ENCODE measurements at regions not wholly inside any gene's neighbourhood (a gene's known extent, or its start where the extent isn't known, plus 50 kb on each side); places are given as distances from the start of the nearest gene placed in this dataset.
"Not testable (repeated sequence)": the region's sequence is repeated elsewhere in the genome, so short reads cannot be mapped to it uniquely, and the experiment has no call there.

DNA sequence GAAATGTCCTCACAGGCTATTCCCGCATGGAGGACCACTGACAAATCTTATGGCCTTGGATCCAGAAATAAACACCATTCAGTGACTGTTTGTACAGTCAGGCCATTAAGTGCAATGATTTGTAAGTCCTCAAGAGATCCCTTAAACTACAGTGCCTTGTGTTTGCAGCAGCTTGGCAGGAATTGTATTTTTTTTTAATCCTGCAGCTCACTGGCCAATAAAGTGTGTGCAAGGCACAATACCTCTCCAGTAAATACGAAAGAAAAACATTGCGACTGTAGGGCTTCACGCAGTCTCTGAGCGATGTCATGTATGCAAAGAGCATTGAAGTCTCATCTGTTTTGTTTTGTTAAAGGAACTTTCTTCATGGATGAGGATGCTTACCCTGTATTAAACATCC lies 74.2 kb upstream of the TUSC1 start:
- Histone ChIP-seq H3K27ac (ENCODE audit: insufficient read depth in 1 of 2, low read depth in 1 of 2, low read length in 2 of 2, poor library complexity in 1 of 2, severe bottlenecking in 2 of 2) (no peak overlapping the region), H3K4me3 (ENCODE audit: control insufficient read depth in 1 of 7, extremely low read depth in 1 of 7, insufficient read depth in 4 of 7, low read depth in 2 of 7, low read length in 6 of 7) (no peak overlapping the region), H3K27me3 (replicated peaks in 2 of 5; ENCODE audit: control insufficient read depth in 4 of 5, insufficient read depth in 5 of 5, low read length in 4 of 5) (no peaks in the 10 kb centered on the region), H3K4me1 (ENCODE audit: control extremely low read depth in 1 of 4, control insufficient read depth in 4 of 4, insufficient read depth in 4 of 4, low read length in 3 of 4) (no peaks in the 10 kb centered on the region), H3K9me3 (ENCODE audit: control extremely low read depth in 1 of 5, control insufficient read depth in 4 of 5, insufficient read depth in 2 of 5, low read depth in 1 of 5, low read length in 4 of 5) (no peaks in the 10 kb centered on the region), H3K36me3 (ENCODE audit: control insufficient read depth in 4 of 4, insufficient read depth in 4 of 4, low read length in 3 of 4) (no peaks in the 10 kb centered on the region)
- ChIA-PET POLR2A (no interaction called here), CTCF (no interaction called here)
- no peak for DNase-seq
- 100% methylated on average over 5 of the region's 5 CpGs for WGBS (ENCODE audit: insufficient coverage)

DNA sequence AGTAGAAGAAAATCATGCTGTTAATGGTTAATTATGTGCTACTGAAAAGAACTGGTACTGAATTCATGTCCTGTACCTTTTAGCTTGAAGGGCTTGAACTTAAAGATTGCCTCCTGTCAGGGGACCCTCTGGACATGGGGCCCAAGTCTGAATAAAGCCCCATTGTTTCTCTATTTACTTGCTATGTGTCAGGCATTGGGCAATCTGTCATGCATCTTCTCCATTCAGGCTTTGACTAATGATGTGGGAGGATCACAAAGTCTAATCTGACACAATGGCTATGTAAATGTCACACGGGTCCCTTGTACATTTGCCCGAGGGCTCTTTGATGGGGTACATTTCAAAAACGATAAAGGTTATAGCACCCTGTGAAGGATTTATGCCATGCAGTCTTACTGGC lies 64.0 kb upstream of the TUSC1 start:
- WGBS (ENCODE audit: insufficient coverage), result 90% methylated on average over 3 of the region's 3 CpGs
- DNase-seq, result no peak

DNA sequence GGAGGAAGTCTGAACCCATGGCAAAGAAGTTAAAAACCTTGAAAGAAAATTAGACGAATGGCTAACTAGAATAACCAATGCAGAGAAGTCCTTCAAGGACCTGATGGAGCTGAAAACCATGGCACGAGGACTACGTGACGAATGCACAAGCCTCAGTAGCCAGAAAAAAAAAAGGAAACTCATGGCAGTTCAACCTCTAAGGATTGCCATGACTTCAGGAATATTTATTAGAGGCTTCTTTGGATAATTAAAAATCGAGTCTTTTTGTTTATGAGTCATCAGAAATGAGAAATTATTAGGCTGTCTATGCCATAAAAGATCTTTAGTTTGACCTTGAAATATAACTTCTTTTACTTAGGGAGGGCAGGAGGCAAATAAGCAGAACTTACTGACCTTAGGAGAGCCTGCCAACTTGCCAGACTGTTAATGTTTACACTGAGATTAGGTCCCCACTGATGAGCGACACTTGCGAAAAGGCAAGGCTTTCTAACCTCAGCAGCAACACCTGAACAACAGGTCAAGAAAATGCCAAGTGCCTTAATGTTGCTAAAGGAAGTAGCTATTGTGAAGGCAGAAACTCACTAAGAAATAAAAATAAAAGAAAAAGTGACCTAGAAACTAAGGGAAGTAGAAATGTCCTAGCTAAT lies 55.2 kb upstream of the TUSC1 start:
- WGBS (ENCODE audit: insufficient coverage), result 97% methylated on average over 7 of the region's 7 CpGs
- ChIA-PET CTCF (no interaction called here), POLR2A (no interaction called here)
- H3K9me3 ChIP-seq (ENCODE audit: control extremely low read depth in 1 of 5, control insufficient read depth in 4 of 5, insufficient read depth in 2 of 5, low read depth in 1 of 5, low read length in 4 of 5), result peaks cover 0 to 1% (median 0%) of the 10 kb centered on the region in 5 experiments
- H3K36me3 ChIP-seq (ENCODE audit: control insufficient read depth in 4 of 4, insufficient read depth in 4 of 4, low read length in 3 of 4), result no peaks in the 10 kb centered on the region
- no peak overlapping the region for H3K27ac ChIP-seq (ENCODE audit: insufficient read depth in 1 of 2, low read depth in 1 of 2, low read length in 2 of 2, poor library complexity in 1 of 2, severe bottlenecking in 2 of 2)
- no peak for DNase-seq
- H3K4me3 ChIP-seq (ENCODE audit: control insufficient read depth in 1 of 7, extremely low read depth in 1 of 7, insufficient read depth in 4 of 7, low read depth in 2 of 7, low read length in 6 of 7), result no peak overlapping the region
- no peaks in the 10 kb centered on the region for H3K4me1 ChIP-seq (ENCODE audit: control extremely low read depth in 1 of 4, control insufficient read depth in 4 of 4, insufficient read depth in 4 of 4, low read length in 3 of 4)
- H3K27me3 ChIP-seq (replicated peaks in 2 of 5; ENCODE audit: control insufficient read depth in 4 of 5, insufficient read depth in 5 of 5, low read length in 4 of 5), result no peaks in the 10 kb centered on the region

More for the DNA sequence above, 64.0 kb upstream of the TUSC1 start:
- no peak overlapping the region for H3K27ac ChIP-seq (ENCODE audit: insufficient read depth in 1 of 2, low read depth in 1 of 2, low read length in 2 of 2, poor library complexity in 1 of 2, severe bottlenecking in 2 of 2)
- H3K27me3 ChIP-seq (replicated peaks in 2 of 5; ENCODE audit: control insufficient read depth in 4 of 5, insufficient read depth in 5 of 5, low read length in 4 of 5), result no peaks in the 10 kb centered on the region
- POLR2A ChIA-PET, result interaction anchor here (0.7 kb wide), 1 partner anchor 1622 kb away, joined by 5 read pairs; no protein-coding TSS in a partner anchor
- no peaks in the 10 kb centered on the region for H3K36me3 ChIP-seq (ENCODE audit: control insufficient read depth in 4 of 4, insufficient read depth in 4 of 4, low read length in 3 of 4)
- H3K4me1 ChIP-seq (ENCODE audit: control extremely low read depth in 1 of 4, control insufficient read depth in 4 of 4, insufficient read depth in 4 of 4, low read length in 3 of 4), result no peaks in the 10 kb centered on the region
- CTCF ChIA-PET, result no interaction called here
- no peaks in the 10 kb centered on the region for H3K9me3 ChIP-seq (ENCODE audit: control extremely low read depth in 1 of 5, control insufficient read depth in 4 of 5, insufficient read depth in 2 of 5, low read depth in 1 of 5, low read length in 4 of 5)
- no peak overlapping the region for H3K4me3 ChIP-seq (ENCODE audit: control insufficient read depth in 1 of 7, extremely low read depth in 1 of 7, insufficient read depth in 4 of 7, low read depth in 2 of 7, low read length in 6 of 7)

DNA sequence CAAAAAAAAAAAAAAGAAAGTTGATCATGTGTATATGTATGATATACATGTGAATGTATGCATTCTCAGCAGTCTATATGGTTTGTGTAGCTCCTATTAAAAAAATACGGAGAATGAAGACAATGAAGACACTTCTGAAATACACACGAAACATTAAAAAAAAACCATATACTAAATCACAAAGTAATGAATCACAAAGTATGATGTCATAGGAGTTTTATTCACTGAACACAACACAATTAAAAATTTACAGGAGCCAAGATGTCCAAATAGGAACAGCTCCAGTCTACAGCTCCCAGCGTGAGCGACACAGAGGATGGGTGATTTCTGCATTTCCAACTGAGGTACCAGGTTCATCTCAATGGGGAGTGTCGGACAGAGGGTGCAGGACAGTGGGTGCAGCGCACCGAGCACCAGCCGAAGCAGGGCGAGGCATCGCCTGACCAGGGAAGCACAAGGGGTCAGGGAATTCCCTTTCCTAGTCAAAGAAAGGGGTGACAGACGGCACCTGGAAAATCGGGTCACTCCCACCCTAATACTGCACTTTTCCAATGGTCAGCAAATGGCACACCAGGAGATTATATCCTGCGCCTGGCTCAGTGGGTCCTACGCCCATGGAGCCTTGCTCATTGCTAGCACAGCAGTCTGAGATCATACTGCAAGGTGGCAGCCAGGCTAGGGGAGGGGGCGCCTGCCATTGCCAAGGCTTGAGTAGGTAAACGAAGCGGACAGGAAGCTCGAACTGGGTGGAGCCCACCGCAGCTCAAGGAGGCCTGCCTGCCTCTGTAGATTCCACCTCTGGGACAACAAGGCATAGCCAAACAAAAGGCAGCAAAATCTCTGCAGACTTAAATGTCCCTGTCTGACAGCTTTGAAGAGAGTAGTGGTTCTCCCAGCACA lies 53.9 kb upstream of the TUSC1 start:
- H3K36me3 ChIP-seq (ENCODE audit: control insufficient read depth in 4 of 4, insufficient read depth in 4 of 4, low read length in 3 of 4); H3K9me3 ChIP-seq (ENCODE audit: control extremely low read depth in 1 of 5, control insufficient read depth in 4 of 5, insufficient read depth in 2 of 5, low read depth in 1 of 5, low read length in 4 of 5); POLR2A ChIA-PET: not testable (repeated sequence)

More for the DNA sequence above, 53.9 kb upstream of the TUSC1 start:
- H3K4me3 ChIP-seq (ENCODE audit: control insufficient read depth in 1 of 7, extremely low read depth in 1 of 7, insufficient read depth in 4 of 7, low read depth in 2 of 7, low read length in 6 of 7); DNase-seq; H3K4me1 ChIP-seq (ENCODE audit: control extremely low read depth in 1 of 4, control insufficient read depth in 4 of 4, insufficient read depth in 4 of 4, low read length in 3 of 4); CTCF ChIA-PET; H3K27ac ChIP-seq (ENCODE audit: insufficient read depth in 1 of 2, low read depth in 1 of 2, low read length in 2 of 2, poor library complexity in 1 of 2, severe bottlenecking in 2 of 2); H3K27me3 ChIP-seq (replicated peaks in 2 of 5; ENCODE audit: control insufficient read depth in 4 of 5, insufficient read depth in 5 of 5, low read length in 4 of 5): not testable (repeated sequence)
- WGBS (ENCODE audit: insufficient coverage), result 94% methylated on average over 17 of the region's 19 CpGs

Data from common myeloid progenitor, CD34-positive (primary cell).